ENCODE measurements at regions not wholly inside any gene's neighbourhood (a gene's known extent, or its start where the extent isn't known, plus 50 kb on each side); places are given as distances from the start of the nearest gene placed in this dataset.

GRCh38 chr4:32597354-32597753 lies 1877.2 kb downstream of the PCDH7 start:
- Histone ChIP-seq H2BK120ac (replicated peaks; ENCODE audit: low read depth, low read length) (no peak overlapping the region), H2AFZ (ENCODE audit: low read length) (no peak overlapping the region), H3K18ac (ENCODE audit: extremely low read depth, low read length) (no peak overlapping the region), H3K27ac (ENCODE audit: low read depth, low read length) (no peak overlapping the region), H3K79me2 (ENCODE audit: control insufficient read depth in 1 of 2, insufficient read depth in 2 of 2, low read length in 2 of 2) (no peaks in the 10 kb centered on the region), H4K91ac (replicated peaks; ENCODE audit: insufficient read length, low read length) (no peak overlapping the region), H3K4me3 (ENCODE audit: extremely low read depth in 1 of 4, insufficient read depth in 2 of 4, low read depth in 3 of 4, low read length in 4 of 4) (no peak overlapping the region), H4K8ac (ENCODE audit: extremely low read depth, insufficient read depth, low read length) (no peak overlapping the region), H3K4me2 (ENCODE audit: insufficient read depth in 1 of 2, low read depth in 2 of 2, low read length in 2 of 2) (no peak overlapping the region), H2BK12ac (ENCODE audit: low read depth, low read length) (no peak overlapping the region), H3K4ac (replicated peaks; ENCODE audit: insufficient read length, low read depth, low read length) (no peak overlapping the region), H3K4me1 (replicated peaks in 1 of 4; ENCODE audit: control insufficient read depth in 3 of 4, insufficient read depth in 4 of 4, low read length in 3 of 4) (no peaks in the 10 kb centered on the region), H2BK5ac (ENCODE audit: low read depth, low read length) (no peak overlapping the region), H3K23ac (ENCODE audit: insufficient read length) (no peak overlapping the region), H4K5ac (ENCODE audit: insufficient read length, low read depth, low read length) (no peak overlapping the region), H2BK15ac (ENCODE audit: low read length) (no peak overlapping the region), H3K9ac (replicated peaks in 1 of 4; ENCODE audit: extremely low read depth in 1 of 4, low read depth in 3 of 4, low read length in 3 of 4) (no peak overlapping the region), H3K23me2 (ENCODE audit: low read depth, low read length) (no peaks in the 10 kb centered on the region), H3K36me3 (ENCODE audit: control insufficient read depth in 2 of 4, insufficient read depth in 4 of 4, low read length in 3 of 4) (no peaks in the 10 kb centered on the region), H4K20me1 (replicated peaks in 1 of 2; ENCODE audit: control insufficient read depth in 1 of 2, insufficient read depth in 2 of 2, low read length in 2 of 2) (no peaks in the 10 kb centered on the region), H3K27me3 (replicated peaks in 1 of 4; ENCODE audit: control insufficient read depth in 3 of 4, extremely low read depth in 1 of 4, insufficient read depth in 3 of 4, low read length in 3 of 4) (no peaks in the 10 kb centered on the region), H2BK20ac (ENCODE audit: low read length) (no peak overlapping the region), H3K9me3 (ENCODE audit: insufficient read depth in 2 of 2, low read depth in 1 of 2, low read length in 1 of 2) (no peaks in the 10 kb centered on the region), H3K56ac (replicated peaks; ENCODE audit: insufficient read length, low read depth, low read length) (no peak overlapping the region), H2AK5ac (ENCODE audit: low read depth, low read length) (no peak overlapping the region), H3K14ac (ENCODE audit: insufficient read length) (no peak overlapping the region), H3K79me1 (ENCODE audit: low read depth, low read length) (no peaks in the 10 kb centered on the region)
- ChIA-PET CTCF (ENCODE audit: partially characterized antibody) (no interaction called here), POLR2A (ENCODE audit: partially characterized antibody) (no interaction called here)
- FAIRE-seq (no peak), DNase-seq (ENCODE audit: low read depth in 1 of 2, low spot score in 2 of 2) (no peak)
- 93% methylated on average over 1 of the region's 1 CpG; no CpG with 5 or more reads in 1 of the 2 experiments for WGBS, 2 experiments (ENCODE audit: extremely low coverage in 1 of 2, insufficient coverage in 1 of 2, insufficient read length in 1 of 2, insufficient replicate concordance in 2 of 2, low coverage in 1 of 2, low lambda C conversion rate in 2 of 2, missing lambda C conversion rate in 1 of 2)
- no peak for TF ChIP-seq ZNF274 (IDR thresholded peaks at IDR 0.05; ENCODE audit: borderline replicate concordance, extremely low read depth, low read length)
- no peak for TF ChIP-seq RBBP5 (IDR thresholded peaks at IDR 0.05; ENCODE audit: borderline replicate concordance, low read depth, low read length)
- no peak for TF ChIP-seq SUZ12 (IDR thresholded peaks at IDR 0.05; ENCODE audit: low read length)
- no peak for TF ChIP-seq POLR2A (IDR thresholded peaks at IDR 0.05; ENCODE audit: control extremely low read depth in 1 of 2, low read depth in 2 of 2, low read length in 2 of 2)
- TF ChIP-seq TAF1 (IDR thresholded peaks at IDR 0.05; ENCODE audit: low read depth, low read length), result no peak
- no peak for TF ChIP-seq SRF (IDR thresholded peaks at IDR 0.05; ENCODE audit: low read depth, low read length)
- TF ChIP-seq TEAD4 (IDR thresholded peaks at IDR 0.05; ENCODE audit: low read depth, low read length), result no peak
- no peak for TF ChIP-seq BACH1 (IDR thresholded peaks at IDR 0.05; ENCODE audit: low read length)
- TF ChIP-seq RAD21 (IDR thresholded peaks at IDR 0.05 in 1 of 2, conservative IDR thresholded peaks at IDR 0.05 in 1 of 2; ENCODE audit: low read depth in 2 of 2, low read length in 2 of 2), result no peak
- no peak for TF ChIP-seq BRCA1 (IDR thresholded peaks at IDR 0.05; ENCODE audit: low read depth, low read length)
- TF ChIP-seq GTF2F1 (IDR thresholded peaks at IDR 0.05; ENCODE audit: borderline replicate concordance, low read depth, low read length), result no peak
- no peak for TF ChIP-seq CBX8 (IDR thresholded peaks at IDR 0.05; ENCODE audit: borderline replicate concordance, low read depth, low read length)
- TF ChIP-seq SAP30 (IDR thresholded peaks at IDR 0.05; ENCODE audit: insufficient read depth, insufficient replicate concordance, low read length), result no peak
